ENCODE measurements at regions not wholly inside any gene's neighbourhood (a gene's known extent, or its start where the extent isn't known, plus 50 kb on each side); places are given as distances from the start of the nearest gene placed in this dataset.

GRCh38 chr6:147839708-147840610, 331.5 kb downstream of the SAMD5 start:
- no peaks in the 10 kb centered on the region for H3K36me3 Mint-ChIP-seq
- POLR2A ChIA-PET, result interaction anchor here (0.6 kb wide), 1 partner anchor 21 kb away, joined by 3 read pairs; no protein-coding TSS in a partner anchor
- CTCF ChIA-PET, result no interaction called here
- no peaks in the 10 kb centered on the region for H3K4me1 Mint-ChIP-seq
- DNase-seq (ENCODE audit: low spot score) (no peak), ATAC-seq (no peak)
- H3K27ac Mint-ChIP-seq, result no peak overlapping the region
- TF ChIP-seq ZNF219 (CRISPR knock-in tag; IDR thresholded peaks at IDR 0.05; ENCODE audit: borderline replicate concordance) (no peak), ZNF671 (CRISPR knock-in tag; IDR thresholded peaks at IDR 0.05) (no peak), ZNF121 (CRISPR knock-in tag; IDR thresholded peaks at IDR 0.05) (no peak), EMX1 (CRISPR knock-in tag; IDR thresholded peaks at IDR 0.05) (no peak), NFE2L1 (CRISPR knock-in tag; IDR thresholded peaks at IDR 0.05) (no peak), FOXK1 (CRISPR knock-in tag; IDR thresholded peaks at IDR 0.05) (no peak), IRF2 (CRISPR knock-in tag; IDR thresholded peaks at IDR 0.05; ENCODE audit: borderline replicate concordance, low read depth) (no peak), TEAD1 (CRISPR knock-in tag; IDR thresholded peaks at IDR 0.05) (no peak), ZNF423 (CRISPR knock-in tag; IDR thresholded peaks at IDR 0.05) (no peak), RORB (CRISPR knock-in tag; IDR thresholded peaks at IDR 0.05) (no peak), OVOL2 (CRISPR knock-in tag; IDR thresholded peaks at IDR 0.05; ENCODE audit: borderline replicate concordance) (no peak)
- TF ChIP-seq, protein P1, sequence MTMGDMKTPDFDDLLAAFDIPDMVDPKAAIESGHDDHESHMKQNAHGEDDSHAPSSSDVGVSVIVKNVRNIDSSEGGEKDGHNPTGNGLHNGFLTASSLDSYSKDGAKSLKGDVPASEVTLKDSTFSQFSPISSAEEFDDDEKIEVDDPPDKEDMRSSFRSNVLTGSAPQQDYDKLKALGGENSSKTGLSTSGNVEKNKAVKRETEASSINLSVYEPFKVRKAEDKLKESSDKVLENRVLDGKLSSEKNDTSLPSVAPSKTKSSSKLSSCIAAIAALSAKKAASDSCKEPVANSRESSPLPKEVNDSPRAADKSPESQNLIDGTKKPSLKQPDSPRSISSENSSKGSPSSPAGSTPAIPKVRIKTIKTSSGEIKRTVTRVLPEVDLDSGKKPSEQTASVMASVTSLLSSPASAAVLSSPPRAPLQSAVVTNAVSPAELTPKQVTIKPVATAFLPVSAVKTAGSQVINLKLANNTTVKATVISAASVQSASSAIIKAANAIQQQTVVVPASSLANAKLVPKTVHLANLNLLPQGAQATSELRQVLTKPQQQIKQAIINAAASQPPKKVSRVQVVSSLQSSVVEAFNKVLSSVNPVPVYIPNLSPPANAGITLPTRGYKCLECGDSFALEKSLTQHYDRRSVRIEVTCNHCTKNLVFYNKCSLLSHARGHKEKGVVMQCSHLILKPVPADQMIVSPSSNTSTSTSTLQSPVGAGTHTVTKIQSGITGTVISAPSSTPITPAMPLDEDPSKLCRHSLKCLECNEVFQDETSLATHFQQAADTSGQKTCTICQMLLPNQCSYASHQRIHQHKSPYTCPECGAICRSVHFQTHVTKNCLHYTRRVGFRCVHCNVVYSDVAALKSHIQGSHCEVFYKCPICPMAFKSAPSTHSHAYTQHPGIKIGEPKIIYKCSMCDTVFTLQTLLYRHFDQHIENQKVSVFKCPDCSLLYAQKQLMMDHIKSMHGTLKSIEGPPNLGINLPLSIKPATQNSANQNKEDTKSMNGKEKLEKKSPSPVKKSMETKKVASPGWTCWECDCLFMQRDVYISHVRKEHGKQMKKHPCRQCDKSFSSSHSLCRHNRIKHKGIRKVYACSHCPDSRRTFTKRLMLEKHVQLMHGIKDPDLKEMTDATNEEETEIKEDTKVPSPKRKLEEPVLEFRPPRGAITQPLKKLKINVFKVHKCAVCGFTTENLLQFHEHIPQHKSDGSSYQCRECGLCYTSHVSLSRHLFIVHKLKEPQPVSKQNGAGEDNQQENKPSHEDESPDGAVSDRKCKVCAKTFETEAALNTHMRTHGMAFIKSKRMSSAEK (CRISPR knock-in tag; IDR thresholded peaks at IDR 0.05; ENCODE audit: borderline replicate concordance), result no peak
- no peaks in the 10 kb centered on the region for H3K27me3 Mint-ChIP-seq (ENCODE audit: low read depth)
- H3K9me3 Mint-ChIP-seq, result no peaks in the 10 kb centered on the region
- no peak overlapping the region for H3K4me3 Mint-ChIP-seq

GRCh38 chr6:147841547-147842148, 333.2 kb downstream of the SAMD5 start:
- DNase-seq (ENCODE audit: low spot score), result no peak

GRCh38 chr6:147849401-147850330, 341.2 kb downstream of the SAMD5 start:
- POLR2A ChIA-PET, result no interaction called here
- no peak overlapping the region for H3K27ac Mint-ChIP-seq
- H3K36me3 Mint-ChIP-seq, result no peaks in the 10 kb centered on the region
- TF ChIP-seq, protein P2, sequence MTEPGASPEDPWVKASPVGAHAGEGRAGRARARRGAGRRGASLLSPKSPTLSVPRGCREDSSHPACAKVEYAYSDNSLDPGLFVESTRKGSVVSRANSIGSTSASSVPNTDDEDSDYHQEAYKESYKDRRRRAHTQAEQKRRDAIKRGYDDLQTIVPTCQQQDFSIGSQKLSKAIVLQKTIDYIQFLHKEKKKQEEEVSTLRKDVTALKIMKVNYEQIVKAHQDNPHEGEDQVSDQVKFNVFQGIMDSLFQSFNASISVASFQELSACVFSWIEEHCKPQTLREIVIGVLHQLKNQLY (CRISPR knock-in tag; IDR thresholded peaks at IDR 0.05), result no peak
- TF ChIP-seq, protein P3, sequence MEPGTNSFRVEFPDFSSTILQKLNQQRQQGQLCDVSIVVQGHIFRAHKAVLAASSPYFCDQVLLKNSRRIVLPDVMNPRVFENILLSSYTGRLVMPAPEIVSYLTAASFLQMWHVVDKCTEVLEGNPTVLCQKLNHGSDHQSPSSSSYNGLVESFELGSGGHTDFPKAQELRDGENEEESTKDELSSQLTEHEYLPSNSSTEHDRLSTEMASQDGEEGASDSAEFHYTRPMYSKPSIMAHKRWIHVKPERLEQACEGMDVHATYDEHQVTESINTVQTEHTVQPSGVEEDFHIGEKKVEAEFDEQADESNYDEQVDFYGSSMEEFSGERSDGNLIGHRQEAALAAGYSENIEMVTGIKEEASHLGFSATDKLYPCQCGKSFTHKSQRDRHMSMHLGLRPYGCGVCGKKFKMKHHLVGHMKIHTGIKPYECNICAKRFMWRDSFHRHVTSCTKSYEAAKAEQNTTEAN (CRISPR knock-in tag; IDR thresholded peaks at IDR 0.05), result no peak
- TF ChIP-seq OVOL2 (CRISPR knock-in tag; IDR thresholded peaks at IDR 0.05; ENCODE audit: borderline replicate concordance), result no peak
- TF ChIP-seq, protein P4, sequence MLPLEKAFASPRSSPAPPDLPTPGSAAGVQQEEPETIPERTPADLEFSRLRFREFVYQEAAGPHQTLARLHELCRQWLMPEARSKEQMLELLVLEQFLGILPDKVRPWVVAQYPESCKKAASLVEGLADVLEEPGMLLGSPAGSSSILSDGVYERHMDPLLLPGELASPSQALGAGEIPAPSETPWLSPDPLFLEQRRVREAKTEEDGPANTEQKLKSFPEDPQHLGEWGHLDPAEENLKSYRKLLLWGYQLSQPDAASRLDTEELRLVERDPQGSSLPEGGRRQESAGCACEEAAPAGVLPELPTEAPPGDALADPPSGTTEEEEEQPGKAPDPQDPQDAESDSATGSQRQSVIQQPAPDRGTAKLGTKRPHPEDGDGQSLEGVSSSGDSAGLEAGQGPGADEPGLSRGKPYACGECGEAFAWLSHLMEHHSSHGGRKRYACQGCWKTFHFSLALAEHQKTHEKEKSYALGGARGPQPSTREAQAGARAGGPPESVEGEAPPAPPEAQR (CRISPR knock-in tag; IDR thresholded peaks at IDR 0.05), result no peak
- TF ChIP-seq NR1H2 (CRISPR knock-in tag; IDR thresholded peaks at IDR 0.05), result no peak
- no peak for TF ChIP-seq ZBTB21 (CRISPR knock-in tag; IDR thresholded peaks at IDR 0.05; ENCODE audit: borderline replicate concordance)
- TF ChIP-seq FOXP1 (CRISPR knock-in tag; IDR thresholded peaks at IDR 0.05; ENCODE audit: borderline replicate concordance), result no peak
- TF ChIP-seq, protein P5, sequence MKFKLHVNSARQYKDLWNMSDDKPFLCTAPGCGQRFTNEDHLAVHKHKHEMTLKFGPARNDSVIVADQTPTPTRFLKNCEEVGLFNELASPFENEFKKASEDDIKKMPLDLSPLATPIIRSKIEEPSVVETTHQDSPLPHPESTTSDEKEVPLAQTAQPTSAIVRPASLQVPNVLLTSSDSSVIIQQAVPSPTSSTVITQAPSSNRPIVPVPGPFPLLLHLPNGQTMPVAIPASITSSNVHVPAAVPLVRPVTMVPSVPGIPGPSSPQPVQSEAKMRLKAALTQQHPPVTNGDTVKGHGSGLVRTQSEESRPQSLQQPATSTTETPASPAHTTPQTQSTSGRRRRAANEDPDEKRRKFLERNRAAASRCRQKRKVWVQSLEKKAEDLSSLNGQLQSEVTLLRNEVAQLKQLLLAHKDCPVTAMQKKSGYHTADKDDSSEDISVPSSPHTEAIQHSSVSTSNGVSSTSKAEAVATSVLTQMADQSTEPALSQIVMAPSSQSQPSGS (CRISPR knock-in tag; IDR thresholded peaks at IDR 0.05; ENCODE audit: borderline replicate concordance, low read depth), result no peak

More at GRCh38 chr6:147841547-147842148, 333.2 kb downstream of the SAMD5 start:
- ChIA-PET CTCF (interaction anchor here (0.8 kb wide), 1 partner anchor 120 kb away, joined by 3 read pairs; no protein-coding TSS in a partner anchor), POLR2A (no interaction called here)
- TF ChIP-seq ZNF423 (CRISPR knock-in tag; IDR thresholded peaks at IDR 0.05) (no peak), RELA (CRISPR knock-in tag; IDR thresholded peaks at IDR 0.05; ENCODE audit: borderline replicate concordance) (no peak)
- H3K9me3 Mint-ChIP-seq, result no peaks in the 10 kb centered on the region
- H3K4me3 Mint-ChIP-seq, result no peak overlapping the region
- H3K27ac Mint-ChIP-seq, result no peak overlapping the region
- H3K36me3 Mint-ChIP-seq, result no peaks in the 10 kb centered on the region
- no peaks in the 10 kb centered on the region for H3K27me3 Mint-ChIP-seq (ENCODE audit: low read depth)
- ATAC-seq, result no peak
- no peaks in the 10 kb centered on the region for H3K4me1 Mint-ChIP-seq

More at GRCh38 chr6:147849401-147850330, 341.2 kb downstream of the SAMD5 start:
- Mint-ChIP-seq H3K27me3 (ENCODE audit: low read depth) (no peaks in the 10 kb centered on the region), H3K4me1 (0 out of 2 replicates have a peak, but pooled peaks cover 2% of the 10 kb centered on the region), H3K4me3 (no peak overlapping the region), H3K9me3 (no peaks in the 10 kb centered on the region)
- CTCF ChIA-PET, result interaction anchor here (0.8 kb wide), 1 partner anchor 91 kb away, joined by 3 read pairs; no protein-coding TSS in a partner anchor
- no peak for ATAC-seq
- no peak for DNase-seq (ENCODE audit: low spot score)
